HL-60 (cell line): ENCODE measurements at regions not wholly inside any gene's neighbourhood (a gene's known extent, or its start where the extent isn't known, plus 50 kb on each side); places are given as distances from the start of the nearest gene placed in this dataset.

Experiments used
- GABPA ChIP-seq: IDR thresholded peaks from 2 replicates; pipeline ENCODE4 v1.6.1; 2012; ENCODE audit warnings: low read depth
- POLR2AphosphoS5 ChIP-seq: IDR thresholded peaks from 2 replicates; pipeline ENCODE4 v1.6.1; 2012; ENCODE audit warnings: low read depth
- TF ChIP-seq, protein P1 (sequence below): IDR thresholded peaks from one replicate; pipeline ENCODE4 v1.5.1; 2011; ENCODE audit warnings: low read length, control low read depth, inconsistent platforms; ENCODE audit not compliant: insufficient read depth
- TF ChIP-seq, protein P2 (sequence below): IDR thresholded peaks from 2 replicates; pipeline ENCODE4 v1.6.1; 2012; ENCODE audit warnings: low read depth; ENCODE audit not compliant: insufficient replicate concordance

DNA sequence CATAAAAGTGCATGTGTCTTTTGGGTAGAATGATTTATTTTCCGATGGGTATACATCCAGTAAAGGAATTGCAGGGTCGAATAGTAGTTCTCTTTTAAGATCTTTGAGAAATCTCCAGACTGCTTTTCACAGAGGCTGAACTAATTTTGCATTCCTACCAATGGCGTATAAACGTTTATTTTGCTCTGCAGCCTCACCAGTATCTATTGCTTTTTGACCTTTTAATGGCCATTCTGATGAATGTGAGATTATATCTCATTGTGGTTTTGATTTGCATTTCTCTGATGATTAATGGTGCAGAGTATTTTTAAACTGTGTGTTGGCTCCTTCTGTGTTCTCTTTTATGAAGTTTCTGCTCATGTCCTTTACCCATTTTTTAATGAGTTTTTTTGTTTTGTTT lies 1020.1 kb downstream of the NXPH1 start:
- TF ChIP-seq, protein P1, sequence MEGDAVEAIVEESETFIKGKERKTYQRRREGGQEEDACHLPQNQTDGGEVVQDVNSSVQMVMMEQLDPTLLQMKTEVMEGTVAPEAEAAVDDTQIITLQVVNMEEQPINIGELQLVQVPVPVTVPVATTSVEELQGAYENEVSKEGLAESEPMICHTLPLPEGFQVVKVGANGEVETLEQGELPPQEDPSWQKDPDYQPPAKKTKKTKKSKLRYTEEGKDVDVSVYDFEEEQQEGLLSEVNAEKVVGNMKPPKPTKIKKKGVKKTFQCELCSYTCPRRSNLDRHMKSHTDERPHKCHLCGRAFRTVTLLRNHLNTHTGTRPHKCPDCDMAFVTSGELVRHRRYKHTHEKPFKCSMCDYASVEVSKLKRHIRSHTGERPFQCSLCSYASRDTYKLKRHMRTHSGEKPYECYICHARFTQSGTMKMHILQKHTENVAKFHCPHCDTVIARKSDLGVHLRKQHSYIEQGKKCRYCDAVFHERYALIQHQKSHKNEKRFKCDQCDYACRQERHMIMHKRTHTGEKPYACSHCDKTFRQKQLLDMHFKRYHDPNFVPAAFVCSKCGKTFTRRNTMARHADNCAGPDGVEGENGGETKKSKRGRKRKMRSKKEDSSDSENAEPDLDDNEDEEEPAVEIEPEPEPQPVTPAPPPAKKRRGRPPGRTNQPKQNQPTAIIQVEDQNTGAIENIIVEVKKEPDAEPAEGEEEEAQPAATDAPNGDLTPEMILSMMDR: no peak
- TF ChIP-seq, protein P2, sequence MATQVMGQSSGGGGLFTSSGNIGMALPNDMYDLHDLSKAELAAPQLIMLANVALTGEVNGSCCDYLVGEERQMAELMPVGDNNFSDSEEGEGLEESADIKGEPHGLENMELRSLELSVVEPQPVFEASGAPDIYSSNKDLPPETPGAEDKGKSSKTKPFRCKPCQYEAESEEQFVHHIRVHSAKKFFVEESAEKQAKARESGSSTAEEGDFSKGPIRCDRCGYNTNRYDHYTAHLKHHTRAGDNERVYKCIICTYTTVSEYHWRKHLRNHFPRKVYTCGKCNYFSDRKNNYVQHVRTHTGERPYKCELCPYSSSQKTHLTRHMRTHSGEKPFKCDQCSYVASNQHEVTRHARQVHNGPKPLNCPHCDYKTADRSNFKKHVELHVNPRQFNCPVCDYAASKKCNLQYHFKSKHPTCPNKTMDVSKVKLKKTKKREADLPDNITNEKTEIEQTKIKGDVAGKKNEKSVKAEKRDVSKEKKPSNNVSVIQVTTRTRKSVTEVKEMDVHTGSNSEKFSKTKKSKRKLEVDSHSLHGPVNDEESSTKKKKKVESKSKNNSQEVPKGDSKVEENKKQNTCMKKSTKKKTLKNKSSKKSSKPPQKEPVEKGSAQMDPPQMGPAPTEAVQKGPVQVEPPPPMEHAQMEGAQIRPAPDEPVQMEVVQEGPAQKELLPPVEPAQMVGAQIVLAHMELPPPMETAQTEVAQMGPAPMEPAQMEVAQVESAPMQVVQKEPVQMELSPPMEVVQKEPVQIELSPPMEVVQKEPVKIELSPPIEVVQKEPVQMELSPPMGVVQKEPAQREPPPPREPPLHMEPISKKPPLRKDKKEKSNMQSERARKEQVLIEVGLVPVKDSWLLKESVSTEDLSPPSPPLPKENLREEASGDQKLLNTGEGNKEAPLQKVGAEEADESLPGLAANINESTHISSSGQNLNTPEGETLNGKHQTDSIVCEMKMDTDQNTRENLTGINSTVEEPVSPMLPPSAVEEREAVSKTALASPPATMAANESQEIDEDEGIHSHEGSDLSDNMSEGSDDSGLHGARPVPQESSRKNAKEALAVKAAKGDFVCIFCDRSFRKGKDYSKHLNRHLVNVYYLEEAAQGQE: no peak
- no peak for TF ChIP-seq POLR2AphosphoS5
- TF ChIP-seq GABPA: no peak
